HepG2 (cell line): ENCODE measurements at regions not wholly inside any gene's neighbourhood (a gene's known extent, or its start where the extent isn't known, plus 50 kb on each side); places are given as distances from the start of the nearest gene placed in this dataset.

Source experiments
- ATAC-seq: fragments of 200-7000 bp; cut with Tn5 transposase; 3 replicates; pipeline ENCODE4 v1.9.1; 2020; ENCODE audit warnings: mild to moderate bottlenecking, moderate library complexity
- BruUV-seq: library from RNA; stranded (reverse); fragments of 400-500 nt; replicated peaks from 2 replicates; lab custom pipeline; 2021; lab: Mats Ljungman, UMichigan
- CTCF ChIA-PET: fragments of 300-600 bp; formaldehyde crosslinking; extraction: SDS; loops from one replicate; lab custom pipeline; 2021; ENCODE audit warnings: low total read pairs, inconsistent platforms, low intra/inter-chr PET ratio; lab: Yijun Ruan, JAX
- POLR2A ChIA-PET: fragments of 350-600 bp; sonication (Branson Sonifier 250); formaldehyde crosslinking; loops from one replicate; lab custom pipeline; 2020; ENCODE audit warnings: antibody characterized with exemption, inconsistent platforms; lab: Yijun Ruan, JAX
- DNase-seq: peaks from one replicate; pipeline ENCODE4 v3.0.0-alpha.2; 2015; ENCODE audit warnings: low spot score
- FAIRE-seq: peaks from 3 replicates; lab custom pipeline; 2011; peaks lifted over from hg19 to GRCh38; lab: Jason Lieb, UNC
- H2AFZ ChIP-seq: one replicate; pipeline ENCODE4 v1.6.1; 2011; ENCODE audit warnings: low read length, inconsistent platforms
- H3K27ac ChIP-seq: fragments of 300-600 bp; 3 replicates; pipeline ENCODE4 v1.8.0; 2011; ENCODE audit warnings: mixed run types, mild to moderate bottlenecking, mixed read lengths, low read length, inconsistent platforms; ENCODE audit not compliant: insufficient read depth; ENCODE audit errors: extremely low read length
- H3K27me3 ChIP-seq, 2 experiments: fragments of 200-600 bp in 1 of 2; 2 replicates in 1 of 2; 3 replicates in 1 of 2; pipeline versions ENCODE4 v1.6.0 to v1.8.0; 2011; ENCODE audit warnings: low read length in 2 of 2, mild to moderate bottlenecking in 2 of 2, moderate library complexity in 2 of 2, inconsistent platforms in 1 of 2; ENCODE audit not compliant: insufficient read depth in 2 of 2, control insufficient read depth in 1 of 2
- H3K36me3 ChIP-seq, 2 experiments: fragments of 200-600 bp in 1 of 2; replicated peaks in 1 of 2; 2 replicates in 1 of 2; 3 replicates in 1 of 2; pipeline versions ENCODE4 v1.5.1 to v1.8.0; 2011; ENCODE audit warnings: low read length in 2 of 2, inconsistent platforms in 1 of 2; ENCODE audit not compliant: insufficient read depth in 2 of 2, control insufficient read depth in 1 of 2
- H3K4me1 ChIP-seq: 2 replicates; pipeline ENCODE4 v1.5.1; 2012; ENCODE audit warnings: low read length, inconsistent platforms; ENCODE audit not compliant: insufficient read depth
- H3K4me2 ChIP-seq: 2 replicates; pipeline ENCODE4 v1.6.0; 2011; ENCODE audit warnings: low read depth, low read length, inconsistent platforms
- H3K4me3 ChIP-seq, 3 experiments: fragments of 200-600 bp in 1 of 3; sonication (generic), shearing (Covaris generic) in 1 of 3; replicated peaks in 1 of 3; 2 replicates each; pipeline ENCODE4 v1.5.1; 2011 to 2016; ENCODE audit warnings: low read length in 3 of 3, inconsistent platforms in 2 of 3, low read depth in 2 of 3, mild to moderate bottlenecking in 2 of 3, control low read depth in 1 of 3, mixed read lengths in 1 of 3; ENCODE audit not compliant: insufficient read depth in 1 of 3
- H3K79me2 ChIP-seq: one replicate; pipeline ENCODE4 v1.6.1; 2011; ENCODE audit warnings: low read length, inconsistent platforms; ENCODE audit not compliant: insufficient read depth
- H3K9ac ChIP-seq: 2 replicates; pipeline ENCODE4 v1.6.0; 2011; ENCODE audit warnings: mild to moderate bottlenecking, low read depth, low read length, inconsistent platforms; ENCODE audit not compliant: insufficient read depth
- H3K9me3 ChIP-seq: 2 replicates; pipeline ENCODE4 v1.5.1; 2012; ENCODE audit warnings: mild to moderate bottlenecking, low read length
- H4K20me1 ChIP-seq: 2 replicates; pipeline ENCODE4 v1.6.0; 2011; ENCODE audit warnings: inconsistent platforms, mild to moderate bottlenecking, low read length, moderate library complexity; ENCODE audit not compliant: insufficient read depth
- ATF4 ChIP-seq, 2 experiments: fragments of 450-650 bp in 1 of 2; sonication (generic) in 1 of 2; formaldehyde crosslinking; IDR thresholded peaks; 2 replicates each; pipeline versions ENCODE4 v1.5.0 to v1.8.0; 2020 to 2022; ENCODE audit warnings: mild to moderate bottlenecking in 1 of 2, missing genetic modification reagents in 1 of 2
- BCL6 ChIP-seq: IDR thresholded peaks from 2 replicates; pipeline ENCODE4 v1.6.1; 2016; ENCODE audit warnings: missing genetic modification reagents, missing compliant biosample characterization
- E2F5 ChIP-seq: sonication (generic); formaldehyde crosslinking; conservative IDR thresholded peaks from 2 replicates; pipeline ENCODE4 v1.4.0; 2020; ENCODE audit warnings: missing genetic modification reagents
- FOXP1 ChIP-seq, 2 experiments: fragments of 450-650 bp in 1 of 2; IDR thresholded peaks; 2 replicates each; pipeline ENCODE4 v1.6.1; 2017 to 2018; ENCODE audit warnings: antibody characterized with exemption in 1 of 2
- GLI4 ChIP-seq: sonication (generic); formaldehyde crosslinking; IDR thresholded peaks from 2 replicates; pipeline ENCODE4 v1.5.1; 2020; ENCODE audit warnings: missing genetic modification reagents, mild to moderate bottlenecking, moderate library complexity, borderline replicate concordance
- MED13 ChIP-seq: sonication (generic); formaldehyde crosslinking; IDR thresholded peaks from 2 replicates; pipeline ENCODE4 v1.5.0; 2020; ENCODE audit warnings: missing genetic modification reagents
- MLLT10 ChIP-seq: sonication (generic); formaldehyde crosslinking; IDR thresholded peaks from 2 replicates; pipeline ENCODE4 v1.4.0; 2020; ENCODE audit warnings: missing genetic modification reagents
- PBX3 ChIP-seq: sonication (generic); formaldehyde crosslinking; IDR thresholded peaks from 2 replicates; pipeline ENCODE4 v1.8.1; 2023; ENCODE audit warnings: missing genetic modification reagents, inconsistent platforms, borderline replicate concordance
- ZNF484 ChIP-seq: sonication (generic); formaldehyde crosslinking; IDR thresholded peaks from 2 replicates; pipeline ENCODE4 v1.5.1; 2020; ENCODE audit warnings: mild to moderate bottlenecking, low read depth, missing genetic modification reagents, borderline replicate concordance
- ZNF577 ChIP-seq: sonication (generic); formaldehyde crosslinking; IDR thresholded peaks from 2 replicates; pipeline ENCODE4 v1.4.0; 2020; ENCODE audit warnings: mild to moderate bottlenecking, low read depth, missing genetic modification reagents, borderline replicate concordance
- WGBS: methylation state at CpG from one replicate; pipeline ENCODE4 v1.1.6; 2017; ENCODE audit warnings: low lambda C conversion rate; 5-methylcytosine and 5-hydroxymethylcytosine counted together
- in situ Hi-C: cut with HindIII; loops from 2 replicates; pipeline ENCODE4 v1.10.0; 2017; ENCODE audit warnings: low pct_unique_long_range_greater_than_20kb; ENCODE audit not compliant: extremely low pct_ligation_motif_present
- intact Hi-C: fragments of 100-400 bp; cut with micrococcal nuclease; formaldehyde crosslinking; loops from one replicate; pipeline ENCODE4 v1.10.0; 2022; ENCODE audit not compliant: unreplicated experiment
- TF ChIP-seq, protein P1 (sequence below): IDR thresholded peaks from 2 replicates; pipeline ENCODE4 v1.6.1; 2018; ENCODE audit warnings: missing genetic modification reagents, mild to moderate bottlenecking, missing compliant biosample characterization
- TF ChIP-seq, protein P2 (sequence below): sonication (generic); formaldehyde crosslinking; IDR thresholded peaks from 2 replicates; pipeline ENCODE4 v1.5.1; 2020; ENCODE audit warnings: mild to moderate bottlenecking, missing genetic modification reagents, moderate library complexity
- TF ChIP-seq, protein P3 (sequence below): sonication (generic); formaldehyde crosslinking; IDR thresholded peaks from 2 replicates; pipeline ENCODE4 v1.4.0; 2020; ENCODE audit warnings: mild to moderate bottlenecking, missing genetic modification reagents, borderline replicate concordance
- TF ChIP-seq, protein P4 (sequence below): sonication (generic); formaldehyde crosslinking; IDR thresholded peaks from 2 replicates; pipeline ENCODE4 v1.8.0; 2022; ENCODE audit warnings: low read depth, missing genetic modification reagents

GRCh38 chr9:117951127-117951526 is 246.9 kb downstream of the TLR4 start (continued):
- no peak for TF ChIP-seq BCL6 (CRISPR knock-in tag)
- TF ChIP-seq, protein P1, sequence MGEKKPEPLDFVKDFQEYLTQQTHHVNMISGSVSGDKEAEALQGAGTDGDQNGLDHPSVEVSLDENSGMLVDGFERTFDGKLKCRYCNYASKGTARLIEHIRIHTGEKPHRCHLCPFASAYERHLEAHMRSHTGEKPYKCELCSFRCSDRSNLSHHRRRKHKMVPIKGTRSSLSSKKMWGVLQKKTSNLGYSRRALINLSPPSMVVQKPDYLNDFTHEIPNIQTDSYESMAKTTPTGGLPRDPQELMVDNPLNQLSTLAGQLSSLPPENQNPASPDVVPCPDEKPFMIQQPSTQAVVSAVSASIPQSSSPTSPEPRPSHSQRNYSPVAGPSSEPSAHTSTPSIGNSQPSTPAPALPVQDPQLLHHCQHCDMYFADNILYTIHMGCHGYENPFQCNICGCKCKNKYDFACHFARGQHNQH (CRISPR knock-in tag): no peak
- TF ChIP-seq E2F5 (CRISPR knock-in tag): no peak
- TF ChIP-seq, all 625 proteins: peak for 0

- Histone ChIP-seq H3K4me2 (no peak overlapping the region), H3K4me3 (no peak overlapping the region), H3K9ac (no peak overlapping the region), H3K27me3 (no peaks in the 10 kb centered on the region), H3K27ac (no peak overlapping the region), H3K9me3 (peaks cover 42% of the 10 kb centered on the region), H3K36me3 (no peaks in the 10 kb centered on the region), H3K4me1 (no peaks in the 10 kb centered on the region), H2AFZ (no peak overlapping the region), H3K79me2 (no peaks in the 10 kb centered on the region), H4K20me1 (no peaks in the 10 kb centered on the region)
- no peak for ATAC-seq
- POLR2A ChIA-PET: no interaction called here
- no TSS peak for BruUV-seq
- intact Hi-C loops (no loop called here), in situ Hi-C loops (no loop called here)
- CTCF ChIA-PET: no interaction called here
- no peak for FAIRE-seq
- WGBS: 0% methylated on average over 2 of the region's 2 CpGs
- DNase-seq: no peak
- TF ChIP-seq, protein P2, sequence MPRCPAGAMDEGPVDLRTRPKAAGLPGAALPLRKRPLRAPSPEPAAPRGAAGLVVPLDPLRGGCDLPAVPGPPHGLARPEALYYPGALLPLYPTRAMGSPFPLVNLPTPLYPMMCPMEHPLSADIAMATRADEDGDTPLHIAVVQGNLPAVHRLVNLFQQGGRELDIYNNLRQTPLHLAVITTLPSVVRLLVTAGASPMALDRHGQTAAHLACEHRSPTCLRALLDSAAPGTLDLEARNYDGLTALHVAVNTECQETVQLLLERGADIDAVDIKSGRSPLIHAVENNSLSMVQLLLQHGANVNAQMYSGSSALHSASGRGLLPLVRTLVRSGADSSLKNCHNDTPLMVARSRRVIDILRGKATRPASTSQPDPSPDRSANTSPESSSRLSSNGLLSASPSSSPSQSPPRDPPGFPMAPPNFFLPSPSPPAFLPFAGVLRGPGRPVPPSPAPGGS (CRISPR knock-in tag): no peak
- TF ChIP-seq PBX3 (CRISPR knock-in tag): no peak
- no peak for TF ChIP-seq MLLT10 (CRISPR knock-in tag)
- TF ChIP-seq FOXP1 (IDR thresholded peaks at IDR 0.05): no peak
- no peak for TF ChIP-seq FOXP1 (CRISPR knock-in tag; IDR thresholded peaks at IDR 0.05)
- no peak for TF ChIP-seq GLI4 (CRISPR knock-in tag)
- TF ChIP-seq ZNF577 (CRISPR knock-in tag): no peak
- TF ChIP-seq, protein P3, sequence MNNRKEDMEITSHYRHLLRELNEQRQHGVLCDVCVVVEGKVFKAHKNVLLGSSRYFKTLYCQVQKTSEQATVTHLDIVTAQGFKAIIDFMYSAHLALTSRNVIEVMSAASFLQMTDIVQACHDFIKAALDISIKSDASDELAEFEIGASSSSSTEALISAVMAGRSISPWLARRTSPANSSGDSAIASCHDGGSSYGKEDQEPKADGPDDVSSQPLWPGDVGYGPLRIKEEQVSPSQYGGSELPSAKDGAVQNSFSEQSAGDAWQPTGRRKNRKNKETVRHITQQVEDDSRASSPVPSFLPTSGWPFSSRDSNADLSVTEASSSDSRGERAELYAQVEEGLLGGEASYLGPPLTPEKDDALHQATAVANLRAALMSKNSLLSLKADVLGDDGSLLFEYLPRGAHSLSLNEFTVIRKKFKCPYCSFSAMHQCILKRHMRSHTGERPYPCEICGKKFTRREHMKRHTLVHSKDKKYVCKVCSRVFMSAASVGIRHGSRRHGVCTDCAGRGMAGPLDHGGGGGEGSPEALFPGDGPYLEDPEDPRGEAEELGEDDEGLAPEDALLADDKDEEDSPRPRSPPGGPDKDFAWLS (CRISPR knock-in tag): no peak
- TF ChIP-seq ATF4 (CRISPR knock-in tag; IDR thresholded peaks at IDR 0.05): no peak
- no peak for TF ChIP-seq ZNF484 (CRISPR knock-in tag)
- no peak for TF ChIP-seq MED13 (CRISPR knock-in tag)
- TF ChIP-seq, protein P4, sequence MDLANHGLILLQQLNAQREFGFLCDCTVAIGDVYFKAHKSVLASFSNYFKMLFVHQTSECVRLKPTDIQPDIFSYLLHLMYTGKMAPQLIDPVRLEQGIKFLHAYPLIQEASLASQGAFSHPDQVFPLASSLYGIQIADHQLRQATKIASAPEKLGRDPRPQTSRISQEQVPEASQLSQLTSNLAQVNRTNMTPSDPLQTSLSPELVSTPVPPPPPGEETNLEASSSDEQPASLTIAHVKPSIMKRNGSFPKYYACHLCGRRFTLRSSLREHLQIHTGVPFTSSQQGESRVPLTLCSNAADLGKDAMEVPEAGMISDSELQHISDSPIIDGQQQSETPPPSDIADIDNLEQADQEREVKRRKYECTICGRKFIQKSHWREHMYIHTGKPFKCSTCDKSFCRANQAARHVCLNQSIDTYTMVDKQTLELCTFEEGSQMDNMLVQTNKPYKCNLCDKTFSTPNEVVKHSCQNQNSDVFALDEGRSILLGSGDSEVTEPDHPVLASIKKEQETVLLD: no peak
Measured at GRCh38 chr9:117952581-117952980, 248.4 kb downstream of the TLR4 start.
